Hepatocyte (in vitro differentiated cells): ENCODE measurements at regions not wholly inside any gene's neighbourhood (a gene's known extent, or its start where the extent isn't known, plus 50 kb on each side); places are given as distances from the start of the nearest gene placed in this dataset.

Source experiments
- DNase-seq: peaks from one replicate; pipeline ENCODE4 v3.0.0-alpha.2; 2016; ENCODE audit warnings: low spot score
- H2AFZ ChIP-seq: fragments of 200-600 bp; sonication (generic); 2 replicates; pipeline ENCODE4 v1.6.0; 2016; ENCODE audit warnings: antibody characterized with exemption, mild to moderate bottlenecking
- H3K27ac ChIP-seq: fragments of 200-600 bp; sonication (generic); 2 replicates; pipeline ENCODE4 v1.5.1; 2016; ENCODE audit warnings: mild to moderate bottlenecking
- H3K27me3 ChIP-seq: fragments of 200-600 bp; sonication (generic); 2 replicates; pipeline ENCODE4 v1.6.1; 2016
- H3K36me3 ChIP-seq: fragments of 200-600 bp; sonication (generic); replicated peaks from 2 replicates; pipeline ENCODE4 v1.5.1; 2016; ENCODE audit warnings: low read depth; ENCODE audit not compliant: insufficient read depth
- H3K4me1 ChIP-seq: fragments of 200-600 bp; sonication (generic); 2 replicates; pipeline ENCODE4 v1.5.1; 2016; ENCODE audit warnings: mild to moderate bottlenecking, moderate library complexity; ENCODE audit not compliant: insufficient read depth
- H3K4me2 ChIP-seq: fragments of 200-600 bp; sonication (generic); 2 replicates; pipeline ENCODE4 v1.6.0; 2016
- H3K4me3 ChIP-seq: fragments of 200-600 bp; sonication (generic); 2 replicates; pipeline ENCODE4 v1.5.1; 2016; ENCODE audit warnings: mild to moderate bottlenecking
- H3K79me2 ChIP-seq: fragments of 200-600 bp; sonication (generic); 2 replicates; pipeline ENCODE4 v1.6.0; 2017; ENCODE audit warnings: mild to moderate bottlenecking
- H3K9me2 ChIP-seq: fragments of 200-600 bp; sonication (generic); replicated peaks from 2 replicates; pipeline ENCODE4 v1.6.0; 2017; ENCODE audit warnings: mild to moderate bottlenecking; ENCODE audit not compliant: insufficient read depth
- H3K9me3 ChIP-seq: fragments of 200-600 bp; sonication (generic); 2 replicates; pipeline ENCODE4 v1.5.1; 2016; ENCODE audit warnings: low read depth, mild to moderate bottlenecking
- H4K20me1 ChIP-seq: fragments of 200-600 bp; sonication (generic); 2 replicates; pipeline ENCODE4 v1.6.0; 2016; ENCODE audit warnings: mild to moderate bottlenecking; ENCODE audit not compliant: insufficient read depth, poor library complexity, severe bottlenecking
- CTCF ChIP-seq: fragments of 200-600 bp; sonication (generic); IDR thresholded peaks from 2 replicates; pipeline ENCODE4 v1.5.1; 2016; ENCODE audit warnings: antibody characterized with exemption, mild to moderate bottlenecking; ENCODE audit not compliant: poor library complexity
- EZH2 ChIP-seq: fragments of 200-600 bp; sonication (generic); IDR thresholded peaks from 2 replicates; pipeline ENCODE4 v1.6.1; 2016; ENCODE audit warnings: antibody characterized with exemption, mild to moderate bottlenecking, borderline replicate concordance
- EZH2phosphoT487 ChIP-seq: fragments of 200-600 bp; sonication (generic); IDR thresholded peaks from one replicate; pipeline ENCODE4 v1.6.1; 2018; ENCODE audit warnings: antibody characterized with exemption, mild to moderate bottlenecking, low read depth, moderate library complexity; ENCODE audit not compliant: unreplicated experiment, severe bottlenecking
- WGBS: methylation state at CpG from one replicate; pipeline ENCODE4 v1.1.6; 2016; ENCODE audit warnings: low lambda C conversion rate; ENCODE audit errors: missing lambda C conversion rate; 5-methylcytosine and 5-hydroxymethylcytosine counted together

GRCh38 chr6:50318536-50318935, 268.8 kb upstream of the DEFB112 start:
- H4K20me1 ChIP-seq = no peaks in the 10 kb centered on the region
- no peak for DNase-seq
- TF ChIP-seq EZH2phosphoT487 = no peak
- TF ChIP-seq CTCF = no peak
- H3K27ac ChIP-seq = no peak overlapping the region
- no peaks in the 10 kb centered on the region for H3K79me2 ChIP-seq
- H3K36me3 ChIP-seq = no peaks in the 10 kb centered on the region
- H3K4me3 ChIP-seq = no peak overlapping the region
- no peaks in the 10 kb centered on the region for H3K27me3 ChIP-seq
- no peaks in the 10 kb centered on the region for H3K9me2 ChIP-seq
- H3K9me3 ChIP-seq = no peaks in the 10 kb centered on the region
- no peak overlapping the region for H3K4me2 ChIP-seq
- no peak overlapping the region for H2AFZ ChIP-seq
- no peaks in the 10 kb centered on the region for H3K4me1 ChIP-seq

DNA sequence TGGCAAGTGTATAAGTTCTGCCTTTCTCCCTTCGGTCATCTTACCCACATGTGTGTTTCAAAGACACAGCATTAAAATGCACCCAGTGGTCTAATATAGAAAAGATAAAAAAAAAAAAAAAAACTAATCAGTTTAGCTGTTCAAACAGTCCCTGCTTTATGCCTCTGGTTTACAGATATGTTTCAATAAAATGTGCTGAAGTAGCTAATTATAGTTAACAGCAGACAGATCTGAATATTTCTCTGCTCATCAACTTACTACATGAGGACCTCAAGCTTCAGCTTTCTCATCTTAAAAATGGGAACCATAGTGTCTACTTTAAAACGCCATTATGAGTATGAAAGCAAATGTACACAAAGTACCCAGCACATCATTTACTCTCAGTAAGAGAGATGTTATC, 280.6 kb upstream of the DEFB112 start:
- Histone ChIP-seq H4K20me1 (no peaks in the 10 kb centered on the region), H3K4me1 (no peaks in the 10 kb centered on the region), H3K27ac (no peak overlapping the region), H3K36me3 (no peaks in the 10 kb centered on the region), H3K79me2 (no peaks in the 10 kb centered on the region), H3K4me3 (no peak overlapping the region), H3K27me3 (no peaks in the 10 kb centered on the region), H3K4me2 (no peak overlapping the region), H3K9me2 (no peaks in the 10 kb centered on the region), H3K9me3 (no peaks in the 10 kb centered on the region), H2AFZ (no peak overlapping the region)
- 82% methylated on average over 2 of the region's 2 CpGs for WGBS
- DNase-seq = no peak
- TF ChIP-seq CTCF = no peak
- no peak for TF ChIP-seq EZH2
- TF ChIP-seq EZH2phosphoT487 = no peak

- no peaks in the 10 kb centered on the region for H3K9me2 ChIP-seq
- no peak overlapping the region for H2AFZ ChIP-seq
- H3K4me2 ChIP-seq = no peak overlapping the region
- TF ChIP-seq EZH2 = no peak
- no peak overlapping the region for H3K27ac ChIP-seq
- no peak for DNase-seq
- H3K4me1 ChIP-seq = no peaks in the 10 kb centered on the region
- no peaks in the 10 kb centered on the region for H3K27me3 ChIP-seq
- no peaks in the 10 kb centered on the region for H3K9me3 ChIP-seq
- H3K79me2 ChIP-seq = no peaks in the 10 kb centered on the region
- H4K20me1 ChIP-seq = no peaks in the 10 kb centered on the region
- H3K36me3 ChIP-seq = no peaks in the 10 kb centered on the region
- WGBS = 76% methylated on average over 3 of the region's 3 CpGs
- H3K4me3 ChIP-seq = no peak overlapping the region
These were observed 281.2 kb upstream of the DEFB112 start for GRCh38 chr6:50330963-50331362.

DNA sequence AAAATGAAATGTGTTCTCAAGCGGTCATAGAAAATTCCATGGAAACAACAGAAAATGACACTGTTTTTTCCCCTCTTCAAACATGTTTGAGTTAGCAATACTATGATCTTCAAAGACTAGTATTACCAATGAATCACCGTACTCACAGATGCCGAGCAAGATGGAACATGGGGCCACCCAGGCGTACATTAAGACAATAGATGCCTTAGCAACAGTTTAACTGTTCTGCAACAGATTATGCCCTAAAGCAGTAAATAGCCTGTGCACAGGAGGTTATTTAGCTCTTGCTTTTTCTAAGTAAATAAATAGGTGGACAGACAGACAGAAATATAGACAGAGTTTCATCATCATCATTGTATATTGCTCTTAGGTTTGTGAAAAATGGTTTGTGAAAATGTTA, 284.0 kb upstream of the DEFB112 start:
- Histone ChIP-seq H3K9me2 (no peaks in the 10 kb centered on the region), H3K4me2 (no peak overlapping the region), H3K4me3 (no peak overlapping the region), H3K9me3 (no peaks in the 10 kb centered on the region), H3K27ac (no peak overlapping the region), H3K4me1 (no peaks in the 10 kb centered on the region), H3K27me3 (no peaks in the 10 kb centered on the region), H2AFZ (no peak overlapping the region), H3K36me3 (no peaks in the 10 kb centered on the region), H4K20me1 (no peaks in the 10 kb centered on the region), H3K79me2 (no peaks in the 10 kb centered on the region)
- no peak for DNase-seq
- TF ChIP-seq CTCF (no peak), EZH2phosphoT487 (no peak), EZH2 (no peak)
- WGBS = 76% methylated on average over 4 of the region's 4 CpGs
